ENCODE measurements at regions not wholly inside any gene's neighbourhood (a gene's known extent, or its start where the extent isn't known, plus 50 kb on each side); places are given as distances from the start of the nearest gene placed in this dataset.

- DNase-seq, result no peak
Measured at GRCh38 chr1:194289569-194290266, 1103.3 kb upstream of the B3GALT2 start.

GRCh38 chr1:194288238-194288637 lies 1101.8 kb upstream of the B3GALT2 start:
- no peak for DNase-seq

GRCh38 chr1:194281376-194281775 lies 1095.0 kb upstream of the B3GALT2 start:
- no peak for DNase-seq

GRCh38 chr1:194280463-194280862 lies 1094.0 kb upstream of the B3GALT2 start:
- DNase-seq, result no peak

- no peak for DNase-seq
Measured at GRCh38 chr1:194279975-194280374, 1093.6 kb upstream of the B3GALT2 start.

GRCh38 chr1:194277927-194278326 lies 1091.5 kb upstream of the B3GALT2 start:
- no peak for DNase-seq

- no peak for DNase-seq
Measured at GRCh38 chr1:194273660-194274059, 1087.2 kb upstream of the B3GALT2 start.

- no peak for DNase-seq
Measured at GRCh38 chr1:194268839-194269238, 1082.4 kb upstream of the B3GALT2 start.

GRCh38 chr1:194267021-194267420 lies 1080.6 kb upstream of the B3GALT2 start:
- DNase-seq, result no peak

GRCh38 chr1:194256010-194256409 lies 1069.6 kb upstream of the B3GALT2 start:
- no peak for DNase-seq

GRCh38 chr1:194252199-194252598 lies 1065.8 kb upstream of the B3GALT2 start:
- no peak for DNase-seq

- no peak for DNase-seq
Measured at GRCh38 chr1:194241215-194241614, 1054.8 kb upstream of the B3GALT2 start.

- DNase-seq, result no peak
Measured at GRCh38 chr1:194233069-194233468, 1046.7 kb upstream of the B3GALT2 start.

- no peak for DNase-seq
Measured at GRCh38 chr1:194230351-194231144, 1044.1 kb upstream of the B3GALT2 start.

GRCh38 chr1:194228427-194228826 lies 1042.0 kb upstream of the B3GALT2 start:
- DNase-seq, result no peak

GRCh38 chr1:194227161-194227560 lies 1040.7 kb upstream of the B3GALT2 start:
- no peak for DNase-seq

- no peak for DNase-seq
Measured at GRCh38 chr1:194225821-194226220, 1039.4 kb upstream of the B3GALT2 start.

- no peak for DNase-seq
Measured at GRCh38 chr1:194223596-194223995, 1037.2 kb upstream of the B3GALT2 start.

GRCh38 chr1:194215448-194215847 lies 1029.0 kb upstream of the B3GALT2 start:
- DNase-seq, result no peak

- DNase-seq, result no peak
Measured at GRCh38 chr1:194214735-194215134, 1028.3 kb upstream of the B3GALT2 start.

GRCh38 chr1:194209920-194210319 lies 1023.5 kb upstream of the B3GALT2 start:
- DNase-seq, result no peak

GRCh38 chr1:194208674-194209073 lies 1022.3 kb upstream of the B3GALT2 start:
- DNase-seq, result no peak

- DNase-seq, result no peak
Measured at GRCh38 chr1:194196562-194196961, 1010.1 kb upstream of the B3GALT2 start.

GRCh38 chr1:194194724-194195123 lies 1008.3 kb upstream of the B3GALT2 start:
- DNase-seq, result no peak

Measured in T1000 (cell line).